Sigmoid colon (tissue), 3 donors: ENCODE measurements at regions not wholly inside any gene's neighbourhood (a gene's known extent, or its start where the extent isn't known, plus 50 kb on each side); places are given as distances from the start of the nearest gene placed in this dataset.

Source experiments
- CTCF ChIP-seq, 4 experiments: fragments of 450-650 bp in 3 of 4; fragments of 200-600 bp in 1 of 4; IDR thresholded peaks; one replicate each; pipeline ENCODE4 v1.5.1; 2016 to 2019; ENCODE audit warnings: antibody characterized with exemption in 4 of 4, mild to moderate bottlenecking in 3 of 4, moderate library complexity in 2 of 4
- POLR2A ChIP-seq, 2 donors: fragments of 450-650 bp; IDR thresholded peaks; one replicate each; pipeline ENCODE4 v1.6.1; 2016; ENCODE audit warnings: antibody characterized with exemption in 2 of 2, mild to moderate bottlenecking in 2 of 2, moderate library complexity in 2 of 2

GRCh38 chr5:92674321-92674720, 906.7 kb downstream of the NR2F1-AS1 start:
- TF ChIP-seq POLR2A (IDR thresholded peaks at IDR 0.05) (no peak), CTCF (IDR thresholded peaks at IDR 0.05) (no peak)
